ENCODE measurements at regions not wholly inside any gene's neighbourhood (a gene's known extent, or its start where the extent isn't known, plus 50 kb on each side); places are given as distances from the start of the nearest gene placed in this dataset.

DNA sequence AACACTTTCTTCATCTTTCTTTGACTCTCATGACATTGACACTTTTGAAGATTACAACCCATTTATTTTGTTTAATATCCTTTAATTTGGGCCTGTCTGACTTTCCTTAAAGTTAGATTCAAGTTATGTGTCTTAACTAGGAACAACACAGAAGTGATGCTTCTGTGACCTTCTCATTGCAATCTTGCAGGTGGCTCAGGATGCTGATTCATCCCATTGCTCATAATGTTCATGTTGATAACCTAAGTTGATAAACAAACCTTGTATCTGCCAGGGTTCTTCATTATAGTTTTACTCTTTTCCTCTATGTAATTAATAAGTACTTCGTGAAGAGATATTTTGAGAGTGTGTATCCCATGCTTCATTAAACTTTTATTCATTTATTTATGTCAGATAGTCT lies 107.2 kb upstream of the SHB start:
- Histone ChIP-seq H3K23me2 (ENCODE audit: low read depth, low read length) (no peaks in the 10 kb centered on the region), H3K23ac (ENCODE audit: insufficient read length) (no peak overlapping the region), H2AK5ac (ENCODE audit: low read depth, low read length) (no peak overlapping the region), H4K5ac (ENCODE audit: insufficient read length, low read depth, low read length) (no peak overlapping the region), H4K8ac (ENCODE audit: extremely low read depth, insufficient read depth, low read length) (no peak overlapping the region), H3K9ac (replicated peaks in 1 of 4; ENCODE audit: extremely low read depth in 1 of 4, low read depth in 3 of 4, low read length in 3 of 4) (no peak overlapping the region), H3K4ac (replicated peaks; ENCODE audit: insufficient read length, low read depth, low read length) (no peak overlapping the region), H3K56ac (replicated peaks; ENCODE audit: insufficient read length, low read depth, low read length) (no peak overlapping the region), H3K79me1 (ENCODE audit: low read depth, low read length) (no peaks in the 10 kb centered on the region), H3K14ac (ENCODE audit: insufficient read length) (no peak overlapping the region), H2BK15ac (ENCODE audit: low read length) (no peak overlapping the region), H2BK20ac (ENCODE audit: low read length) (no peak overlapping the region), H3K4me2 (ENCODE audit: insufficient read depth in 1 of 2, low read depth in 2 of 2, low read length in 2 of 2) (no peak overlapping the region), H3K27me3 (replicated peaks in 1 of 4; ENCODE audit: control insufficient read depth in 3 of 4, extremely low read depth in 1 of 4, insufficient read depth in 3 of 4, low read length in 3 of 4) (no peaks in the 10 kb centered on the region; a peak in 1 of 7 replicates), H2BK12ac (ENCODE audit: low read depth, low read length) (no peak overlapping the region), H4K20me1 (replicated peaks in 1 of 2; ENCODE audit: control insufficient read depth in 1 of 2, insufficient read depth in 2 of 2, low read length in 2 of 2) (no peaks in the 10 kb centered on the region), H2BK120ac (replicated peaks; ENCODE audit: low read depth, low read length) (no peak overlapping the region), H3K36me3 (ENCODE audit: control insufficient read depth in 2 of 4, insufficient read depth in 4 of 4, low read length in 3 of 4) (no peaks in the 10 kb centered on the region), H2BK5ac (ENCODE audit: low read depth, low read length) (no peak overlapping the region), H3K9me3 (ENCODE audit: insufficient read depth in 2 of 2, low read depth in 1 of 2, low read length in 1 of 2) (no peaks in the 10 kb centered on the region), H3K18ac (ENCODE audit: extremely low read depth, low read length) (no peak overlapping the region), H2AFZ (ENCODE audit: low read length) (no peak overlapping the region), H4K91ac (replicated peaks; ENCODE audit: insufficient read length, low read length) (no peak overlapping the region), H3K27ac (ENCODE audit: low read depth, low read length) (no peak overlapping the region), H3K4me1 (replicated peaks in 1 of 4; ENCODE audit: control insufficient read depth in 3 of 4, insufficient read depth in 4 of 4, low read length in 3 of 4) (peaks cover 0 to 12% (median 3%) of the 10 kb centered on the region in 4 experiments; a peak in 4 of 7 replicates), H3K4me3 (ENCODE audit: extremely low read depth in 1 of 4, insufficient read depth in 2 of 4, low read depth in 3 of 4, low read length in 4 of 4) (no peak overlapping the region), H3K79me2 (ENCODE audit: control insufficient read depth in 1 of 2, insufficient read depth in 2 of 2, low read length in 2 of 2) (no peaks in the 10 kb centered on the region)
- DNase-seq (ENCODE audit: low read depth in 1 of 2, low spot score in 2 of 2) (no peak), FAIRE-seq (no peak)
- no peak for TF ChIP-seq YY1 (IDR thresholded peaks at IDR 0.05; ENCODE audit: low read depth, low read length)
- TF ChIP-seq TAF1 (IDR thresholded peaks at IDR 0.05; ENCODE audit: low read depth, low read length) = no peak
- TF ChIP-seq SIRT6 (IDR thresholded peaks at IDR 0.05; ENCODE audit: low read length) = no peak
- no peak for TF ChIP-seq SAP30 (IDR thresholded peaks at IDR 0.05; ENCODE audit: insufficient read depth, insufficient replicate concordance, low read length)
- TF ChIP-seq ASH2L (IDR thresholded peaks at IDR 0.05; ENCODE audit: low read length) = no peak
- no peak for TF ChIP-seq CBX8 (IDR thresholded peaks at IDR 0.05; ENCODE audit: borderline replicate concordance, low read depth, low read length)
- TF ChIP-seq TCF12 (IDR thresholded peaks at IDR 0.05; ENCODE audit: low read depth, low read length) = no peak
- TF ChIP-seq BCL11A (IDR thresholded peaks at IDR 0.05; ENCODE audit: low read depth in 2 of 2, low read length in 2 of 2) = no peak
- TF ChIP-seq NANOG (IDR thresholded peaks at IDR 0.05; ENCODE audit: insufficient read depth, low read depth, low read length, poor library complexity, severe bottlenecking) = no peak
- no peak for TF ChIP-seq KDM5A (IDR thresholded peaks at IDR 0.05; ENCODE audit: low read length)
- no peak for TF ChIP-seq POU5F1 (IDR thresholded peaks at IDR 0.05; ENCODE audit: low read depth, low read length)
- TF ChIP-seq JUND (IDR thresholded peaks at IDR 0.05; ENCODE audit: low read length) = no peak
- no peak for TF ChIP-seq FOSL1 (IDR thresholded peaks at IDR 0.05; ENCODE audit: insufficient read depth, low read depth, low read length)
- no peak for TF ChIP-seq BRCA1 (IDR thresholded peaks at IDR 0.05; ENCODE audit: low read depth, low read length)
- no peak for TF ChIP-seq SIX5 (IDR thresholded peaks at IDR 0.05; ENCODE audit: low read depth, low read length)
- no peak for TF ChIP-seq EGR1 (IDR thresholded peaks at IDR 0.05; ENCODE audit: borderline replicate concordance, low read depth, low read length)
- ChIA-PET CTCF (ENCODE audit: partially characterized antibody) (interaction anchor here (1.3 to 1.8 kb wide), 2 partner anchors 15 to 87 kb away, joined by 4 to 6 read pairs; no protein-coding TSS in a partner anchor), POLR2A (ENCODE audit: partially characterized antibody) (no interaction called here)
- 95% methylated on average over 1 of the region's 1 CpG; no CpG with 5 or more reads in 1 of the 2 experiments for WGBS, 2 experiments (ENCODE audit: extremely low coverage in 1 of 2, insufficient coverage in 1 of 2, insufficient read length in 1 of 2, insufficient replicate concordance in 2 of 2, low coverage in 1 of 2, low lambda C conversion rate in 2 of 2, missing lambda C conversion rate in 1 of 2)

Data from H1 (cell line).